Kidney tubule cell (primary cell): ENCODE measurements at regions not wholly inside any gene's neighbourhood (a gene's known extent, or its start where the extent isn't known, plus 50 kb on each side); places are given as distances from the start of the nearest gene placed in this dataset.

Source experiments
- DNase-seq: peaks from one replicate; pipeline ENCODE4 v3.0.0-alpha.2; 2018; ENCODE audit warnings: low spot score

GRCh38 chr12:28601570-28602058 is 411.4 kb downstream of the CCDC91 start:
- DNase-seq: no peak

DNA sequence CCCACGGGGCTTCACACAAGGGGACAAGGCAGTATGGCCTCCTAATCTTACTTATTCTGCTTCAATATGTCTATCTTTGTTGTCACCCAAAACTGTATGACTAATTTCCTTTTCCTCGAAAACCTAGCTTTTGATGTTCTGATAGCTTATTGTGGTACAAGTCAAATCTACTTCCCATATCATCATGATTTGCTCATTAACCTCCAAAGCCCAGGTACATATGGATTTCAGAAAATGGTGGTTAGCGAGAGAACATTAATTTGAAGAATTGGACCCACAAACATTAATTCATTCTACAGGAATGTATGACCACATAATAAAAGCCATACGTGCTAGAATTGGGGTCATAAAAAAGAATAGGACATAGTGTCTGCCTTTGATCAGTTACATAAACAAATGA is 412.5 kb downstream of the CCDC91 start:
- no peak for DNase-seq

DNA sequence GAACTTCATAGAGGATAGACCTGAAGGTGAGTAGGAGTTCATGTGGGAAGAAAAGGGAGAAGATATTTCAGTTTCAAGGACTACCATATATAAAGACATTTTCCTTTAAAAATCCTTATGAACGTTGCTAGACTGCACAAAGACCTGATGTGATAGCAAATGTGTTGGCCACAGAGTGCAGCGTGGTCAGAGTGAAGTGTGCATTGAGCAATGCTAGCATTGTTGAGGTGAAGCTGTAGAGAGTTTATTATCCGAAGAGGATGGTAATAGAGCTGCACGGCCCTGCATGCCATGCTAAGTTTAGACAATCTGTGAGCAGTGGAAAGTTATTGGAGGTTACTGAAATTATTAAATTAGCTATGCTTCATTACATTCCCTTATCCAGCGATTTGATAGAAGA is 413.0 kb downstream of the CCDC91 start:
- no peak for DNase-seq

- no peak for DNase-seq
Observed at GRCh38 chr12:28603801-28604200, 413.5 kb downstream of the CCDC91 start.

DNA sequence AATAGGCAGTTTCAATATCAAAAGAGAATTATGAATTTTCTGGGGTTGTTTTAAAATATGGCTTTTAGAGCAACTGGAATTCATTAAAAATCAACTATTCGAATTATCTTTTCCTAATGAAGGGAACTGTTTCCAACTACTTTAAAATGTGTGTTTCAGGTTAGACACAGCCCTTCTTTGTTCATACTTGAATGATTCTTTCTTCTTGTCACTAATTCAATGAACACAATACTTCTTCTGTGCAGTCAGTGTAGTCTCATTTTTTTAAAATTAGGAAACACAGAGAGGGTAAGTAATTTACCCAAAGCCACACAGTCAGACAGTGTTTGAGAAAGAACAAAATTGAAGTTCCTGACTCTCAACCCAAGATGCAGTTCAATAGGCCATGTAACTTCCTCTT is 414.0 kb downstream of the CCDC91 start:
- no peak for DNase-seq

DNA sequence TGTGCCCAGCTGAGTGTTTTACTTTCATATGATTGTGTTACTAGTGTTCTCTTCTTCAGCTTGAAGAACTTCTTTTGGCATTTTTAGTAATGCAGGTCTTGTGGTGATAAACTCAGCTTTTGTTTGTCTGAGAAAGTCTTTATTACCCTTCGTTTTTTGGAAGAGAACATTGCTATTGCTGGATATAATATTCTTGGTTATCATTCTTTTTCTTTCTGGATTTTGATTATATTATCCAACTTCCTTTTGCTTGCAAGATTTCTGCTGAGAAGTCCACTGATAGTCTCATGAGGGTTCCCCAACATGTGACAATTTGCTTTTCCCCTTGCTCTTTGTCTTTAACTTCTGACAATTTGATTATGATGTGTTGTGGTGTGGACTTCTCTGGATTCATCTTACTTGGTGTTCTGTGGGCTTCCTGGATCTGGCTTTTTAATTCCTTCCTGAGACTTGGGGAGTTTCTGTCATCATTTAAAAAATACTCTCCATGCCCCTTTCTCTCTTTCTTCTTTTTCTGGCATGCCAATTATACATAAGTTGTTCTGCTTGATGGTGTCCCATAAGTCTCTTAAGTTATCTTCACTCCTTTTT is 416.8 kb downstream of the CCDC91 start:
- no peak for DNase-seq

GRCh38 chr12:28610401-28611114 is 420.3 kb downstream of the CCDC91 start:
- no peak for DNase-seq

DNA sequence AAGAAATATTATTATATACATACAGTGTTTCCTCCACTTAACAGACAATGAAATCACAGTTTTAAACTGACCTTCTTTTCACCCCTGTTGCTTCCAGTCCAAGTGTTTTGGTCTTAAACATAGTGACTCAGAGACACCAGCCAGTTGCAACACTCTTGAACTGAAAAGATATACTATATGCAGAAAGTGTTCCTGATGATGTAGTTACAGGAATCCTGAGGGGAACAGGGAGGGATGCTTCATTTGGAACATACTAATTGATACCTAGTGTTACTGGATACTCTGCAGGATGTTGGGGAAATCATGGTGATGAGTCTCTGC is 420.8 kb downstream of the CCDC91 start:
- peak; percentile 56 for DNase-seq

- DNase-seq: peak; percentile 2
Observed at GRCh38 chr12:28611449-28611848, 421.2 kb downstream of the CCDC91 start.

- no peak for DNase-seq
Observed at GRCh38 chr12:28618171-28618570, 427.9 kb downstream of the CCDC91 start.

DNA sequence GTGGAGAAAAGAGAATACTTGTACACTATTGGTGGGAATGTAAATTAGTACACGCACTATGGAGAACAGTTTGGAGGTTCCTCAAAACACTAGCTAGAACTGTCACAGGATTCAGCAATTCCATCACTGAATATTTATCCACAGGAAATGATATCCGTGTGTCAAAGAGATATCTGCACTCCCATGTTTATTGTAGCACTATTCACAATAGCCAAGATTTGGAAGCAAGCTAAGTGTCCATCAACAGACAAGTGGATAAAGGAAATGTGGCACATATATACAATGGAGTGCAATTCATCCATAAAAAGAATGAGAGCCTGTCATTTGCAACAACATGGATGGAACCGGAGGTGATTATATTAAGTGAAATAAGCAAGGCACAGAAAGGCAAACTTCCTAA is 428.5 kb downstream of the CCDC91 start:
- DNase-seq: no peak

GRCh38 chr12:28620281-28620680 is 430.0 kb downstream of the CCDC91 start:
- DNase-seq: no peak

DNA sequence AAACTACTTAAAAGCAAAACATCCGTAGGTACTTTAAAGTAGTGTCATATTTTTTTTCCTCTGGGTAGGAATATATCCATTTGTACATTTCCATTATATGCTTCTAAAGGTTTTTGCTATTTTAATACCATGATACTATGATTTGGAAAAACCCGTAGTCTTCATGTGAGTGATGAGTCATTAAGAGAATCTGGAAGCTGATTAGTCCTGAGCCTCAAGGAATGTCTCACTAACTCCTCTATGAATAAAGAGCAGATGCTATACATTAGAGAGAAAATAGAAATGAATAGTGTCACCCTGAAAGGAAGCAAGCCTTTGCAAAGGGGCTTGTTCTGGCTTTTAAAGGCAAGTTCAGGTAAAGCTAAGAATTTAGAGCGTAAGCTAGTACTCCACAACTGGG is 432.1 kb downstream of the CCDC91 start:
- DNase-seq: peak; percentile 15

- DNase-seq: no peak
Observed at GRCh38 chr12:28626504-28626903, 436.2 kb downstream of the CCDC91 start.

DNA sequence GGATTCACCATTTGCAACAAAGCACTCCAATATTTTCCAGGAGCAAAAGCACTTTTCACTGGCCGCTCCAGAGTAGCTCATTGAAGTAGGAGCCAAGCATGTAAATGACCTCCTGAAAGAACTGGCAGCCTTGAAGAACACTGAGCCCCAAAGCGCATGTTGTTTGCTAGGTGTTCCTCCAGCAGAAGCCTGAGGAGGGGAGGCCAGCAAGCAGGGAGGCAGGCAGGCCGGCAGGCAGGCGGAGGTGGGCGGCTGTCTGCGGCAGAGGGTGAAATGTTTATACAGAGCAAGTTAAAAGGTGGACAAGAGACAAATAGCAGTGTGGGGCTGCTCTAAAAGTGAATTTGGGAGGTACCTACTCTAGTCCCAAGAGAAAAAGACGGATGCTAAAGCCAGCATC is 439.4 kb downstream of the CCDC91 start:
- no peak for DNase-seq

GRCh38 chr12:28631831-28632230 is 441.6 kb downstream of the CCDC91 start:
- DNase-seq: no peak

- DNase-seq: no peak
Observed at GRCh38 chr12:28640519-28640918, 450.3 kb downstream of the CCDC91 start.

- DNase-seq: no peak
Observed at GRCh38 chr12:28645436-28645835, 455.2 kb downstream of the CCDC91 start.

DNA sequence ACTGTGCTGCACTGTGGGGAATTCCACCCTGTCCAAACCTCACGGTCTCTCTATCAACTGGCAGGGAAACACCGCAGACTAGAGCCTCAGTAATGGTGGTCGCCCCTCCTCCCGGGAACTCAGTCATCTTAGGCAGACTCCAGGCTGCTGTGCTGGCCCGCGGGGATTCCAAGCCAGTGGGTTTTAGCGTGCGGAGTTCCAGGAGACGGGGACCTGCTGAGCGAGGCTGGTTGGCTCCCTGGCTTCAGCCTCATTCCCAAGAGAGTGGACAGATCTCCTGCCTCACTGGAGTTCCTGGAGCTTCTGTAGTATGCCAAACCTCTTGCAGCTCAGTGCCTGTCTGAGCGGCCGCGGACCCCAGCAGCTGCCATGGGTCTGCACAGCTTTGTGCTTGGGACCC is 455.6 kb downstream of the CCDC91 start:
- no peak for DNase-seq

DNA sequence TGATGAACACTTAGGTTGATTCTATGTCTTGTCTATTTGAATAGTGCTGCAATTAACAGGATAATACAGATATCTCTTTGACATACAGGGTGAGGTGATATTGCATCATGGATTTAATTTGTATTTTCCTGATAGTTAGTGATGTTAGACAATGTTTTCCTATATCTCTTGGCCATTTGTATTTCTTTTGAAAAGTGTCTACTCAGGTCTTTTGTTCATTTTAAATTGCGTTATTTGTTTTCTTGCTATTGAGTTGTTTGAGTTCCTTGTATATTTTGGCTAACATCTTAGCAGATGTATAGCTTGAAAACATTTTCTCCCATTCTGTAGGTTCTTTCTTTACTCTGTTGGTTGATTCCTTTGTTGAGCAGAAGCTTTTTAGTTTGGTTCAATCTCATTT is 460.6 kb downstream of the CCDC91 start:
- DNase-seq: no peak

DNA sequence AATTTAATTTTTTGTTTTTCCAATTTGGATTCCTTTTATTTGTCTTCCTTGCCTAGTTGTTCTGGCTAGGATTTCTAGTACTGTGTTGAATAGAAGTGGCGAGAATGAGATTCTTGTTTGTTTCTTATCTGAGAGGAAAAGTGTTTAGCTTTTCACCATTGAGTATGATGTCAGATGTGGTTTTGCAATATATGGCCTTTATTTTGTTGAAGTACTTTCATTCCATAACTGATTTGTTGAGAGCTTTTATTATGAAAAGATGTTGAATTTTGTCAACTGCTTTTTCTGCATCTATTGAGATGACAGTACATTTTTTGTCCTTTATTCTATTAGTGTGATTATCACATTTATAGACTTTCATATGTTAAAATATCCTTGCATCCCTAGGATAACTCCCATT is 462.0 kb downstream of the CCDC91 start:
- no peak for DNase-seq

DNA sequence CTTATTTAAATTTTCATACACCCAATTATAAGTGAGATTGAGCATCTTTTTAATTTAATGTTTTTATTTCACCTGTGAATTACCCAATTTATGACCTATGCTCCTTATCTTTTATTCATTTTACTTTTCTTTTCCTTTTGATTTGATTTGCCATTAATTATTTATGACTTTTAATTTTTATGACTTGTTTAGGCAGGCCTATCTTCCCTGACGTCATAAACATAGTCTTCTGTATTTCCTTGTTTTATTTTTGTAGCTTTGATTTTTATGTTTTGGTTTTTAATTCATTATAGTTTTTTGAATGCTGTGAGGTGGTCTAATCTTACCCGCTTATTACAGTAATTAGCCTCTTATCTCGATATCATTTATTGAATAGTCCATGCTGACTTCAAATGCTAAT is 467.1 kb upstream of the FAR2 start:
- DNase-seq: no peak

GRCh38 chr12:28683366-28683765 is 465.7 kb upstream of the FAR2 start:
- no peak for DNase-seq
